Tibial artery (tissue), 4 donors: ENCODE measurements at regions not wholly inside any gene's neighbourhood (a gene's known extent, or its start where the extent isn't known, plus 50 kb on each side); places are given as distances from the start of the nearest gene placed in this dataset.

Source experiments
- DNase-seq, 2 donors: peaks; one replicate each; pipeline ENCODE4 v3.0.0-alpha.2; 2019
- H3K27ac ChIP-seq, 2 donors: fragments of 200-600 bp; sonication (generic) in 1 of 2; 1 replicate in 1 of 2; 2 replicates in 1 of 2; pipeline ENCODE4 v1.5.1; 2018 to 2019; ENCODE audit warnings: mild to moderate bottlenecking in 1 of 2
- H3K27me3 ChIP-seq, 2 donors: fragments of 200-600 bp; sonication (generic) in 1 of 2; one replicate each; pipeline versions ENCODE4 v1.5.1 to v1.6.0; 2016 to 2019
- H3K36me3 ChIP-seq, 3 donors: fragments of 200-600 bp; sonication (generic) in 2 of 3; one replicate each; pipeline ENCODE4 v1.5.1; 2016 to 2019; ENCODE audit warnings: mild to moderate bottlenecking in 2 of 3
- H3K4me1 ChIP-seq, 4 donors: fragments of 200-600 bp; sonication (generic) in 2 of 4; 1 replicate in 3 of 4; 2 replicates in 1 of 4; pipeline ENCODE4 v1.5.1; 2016 to 2019
- H3K4me3 ChIP-seq, 2 donors: fragments of 200-600 bp; sonication (generic) in 1 of 2; 1 replicate in 1 of 2; 2 replicates in 1 of 2; pipeline ENCODE4 v1.5.1; 2018 to 2019; ENCODE audit warnings: mild to moderate bottlenecking in 2 of 2
- H3K9me3 ChIP-seq, 3 donors: fragments of 200-600 bp; sonication (generic) in 1 of 3; one replicate each; pipeline ENCODE4 v1.5.1; 2016 to 2019
- CTCF ChIP-seq, 2 experiments: fragments of 200-600 bp in 1 of 2; fragments of 450-650 bp in 1 of 2; IDR thresholded peaks; one replicate each; pipeline ENCODE4 v1.5.1; 2017 to 2019; ENCODE audit warnings: antibody characterized with exemption in 2 of 2, mild to moderate bottlenecking in 1 of 2, moderate library complexity in 1 of 2
- intact Hi-C: fragments of 100-400 bp; cut with DNase I; formaldehyde crosslinking; loops from one replicate; pipeline ENCODE4 v1.15.0; 2023; ENCODE audit warnings: low total_unique reads

GRCh38 chr3:182710557-182711157 lies 82.6 kb upstream of the ATP11B start:
- Histone ChIP-seq H3K9me3 (no peaks in the 10 kb centered on the region), H3K27ac (no peak overlapping the region), H3K4me1 (no peaks in the 10 kb centered on the region), H3K27me3 (peaks cover 0 to 4% of the 10 kb centered on the region in 2 donors), H3K36me3 (no peaks in the 10 kb centered on the region), H3K4me3 (no peak overlapping the region)
- intact Hi-C loops = no loop called here
- DNase-seq = no peak
- TF ChIP-seq CTCF (IDR thresholded peaks at IDR 0.05) = peak; percentile 34 to 48

- H3K4me3 ChIP-seq = no peak overlapping the region
- H3K27ac ChIP-seq = no peak overlapping the region
- no peak for DNase-seq
- intact Hi-C loops = no loop called here
- no peaks in the 10 kb centered on the region for H3K9me3 ChIP-seq
- H3K36me3 ChIP-seq = no peaks in the 10 kb centered on the region
- H3K27me3 ChIP-seq = peaks cover 0 to 4% of the 10 kb centered on the region in 2 donors
- TF ChIP-seq CTCF (IDR thresholded peaks at IDR 0.05) = no peak
- H3K4me1 ChIP-seq = no peaks in the 10 kb centered on the region
Observed at GRCh38 chr3:182711261-182711683, 82.0 kb upstream of the ATP11B start.

GRCh38 chr3:182711853-182712252 lies 81.5 kb upstream of the ATP11B start:
- DNase-seq = no peak
- no peak overlapping the region for H3K4me3 ChIP-seq
- intact Hi-C loops = no loop called here
- no peak overlapping the region for H3K27ac ChIP-seq
- H3K9me3 ChIP-seq = no peaks in the 10 kb centered on the region
- no peaks in the 10 kb centered on the region for H3K4me1 ChIP-seq
- H3K27me3 ChIP-seq = peaks cover 0 to 4% of the 10 kb centered on the region in 2 donors
- no peak for TF ChIP-seq CTCF (IDR thresholded peaks at IDR 0.05)
- no peaks in the 10 kb centered on the region for H3K36me3 ChIP-seq

- Histone ChIP-seq H3K4me3 (no peak overlapping the region), H3K27me3 (peaks cover 0 to 4% of the 10 kb centered on the region in 2 donors), H3K36me3 (no peaks in the 10 kb centered on the region), H3K9me3 (no peaks in the 10 kb centered on the region), H3K4me1 (no peaks in the 10 kb centered on the region), H3K27ac (no peak overlapping the region)
- DNase-seq = no peak
- TF ChIP-seq CTCF (IDR thresholded peaks at IDR 0.05) = no peak
- intact Hi-C loops = no loop called here
Observed at GRCh38 chr3:182713111-182713510, 80.2 kb upstream of the ATP11B start.

- no peak overlapping the region for H3K4me3 ChIP-seq
- peaks cover 0 to 4% of the 10 kb centered on the region in 2 donors for H3K27me3 ChIP-seq
- no peaks in the 10 kb centered on the region for H3K9me3 ChIP-seq
- TF ChIP-seq CTCF (IDR thresholded peaks at IDR 0.05) = peak; percentile 61 to 62
- no peaks in the 10 kb centered on the region for H3K36me3 ChIP-seq
- no peaks in the 10 kb centered on the region for H3K4me1 ChIP-seq
- H3K27ac ChIP-seq = no peak overlapping the region
- intact Hi-C loops = no loop called here
- DNase-seq = no peak
Observed at GRCh38 chr3:182713743-182714517, 79.4 kb upstream of the ATP11B start.
